Activated CD4-positive, alpha-beta memory T cell treated with anti-CD3 and anti-CD28 coated beads for 36 hours (primary cell): ENCODE measurements at regions not wholly inside any gene's neighbourhood (a gene's known extent, or its start where the extent isn't known, plus 50 kb on each side); places are given as distances from the start of the nearest gene placed in this dataset.
"Not testable (repeated sequence)": the region's sequence is repeated elsewhere in the genome, so short reads cannot be mapped to it uniquely, and the experiment has no call there.

Experiments used
- CTCF ChIA-PET: fragments of 350-600 bp; sonication (Branson Sonifier 250); formaldehyde crosslinking; loops from one replicate; lab custom pipeline; 2021; ENCODE audit warnings: antibody characterized with exemption, inconsistent platforms; lab: Charles Lee
- POLR2A ChIA-PET: fragments of 350-600 bp; sonication (Branson Sonifier 250); formaldehyde crosslinking; loops from one replicate; lab custom pipeline; 2021; ENCODE audit warnings: antibody characterized with exemption; lab: Charles Lee
- DNase-seq: peaks from one replicate; pipeline ENCODE4 v3.0.0-alpha.2; 2020
- H3K27ac Mint-ChIP-seq: one replicate; pipeline ENCODE4 v1.8.0; 2021; ENCODE audit warnings: mixed read lengths
- H3K27me3 Mint-ChIP-seq: one replicate; pipeline ENCODE4 v1.8.0; 2021; ENCODE audit warnings: mixed read lengths
- H3K36me3 Mint-ChIP-seq: one replicate; pipeline ENCODE4 v1.8.0; 2021; ENCODE audit warnings: mixed read lengths
- H3K4me1 Mint-ChIP-seq: one replicate; pipeline ENCODE4 v1.8.0; 2021; ENCODE audit warnings: low read depth, mixed read lengths
- H3K4me3 Mint-ChIP-seq: one replicate; pipeline ENCODE4 v1.8.0; 2021; ENCODE audit warnings: mild to moderate bottlenecking, mixed read lengths
- H3K9me3 Mint-ChIP-seq: one replicate; pipeline ENCODE4 v1.8.0; 2021; ENCODE audit warnings: mixed read lengths
- intact Hi-C: fragments of 100-400 bp; cut with micrococcal nuclease; formaldehyde crosslinking; loops from one replicate; pipeline ENCODE4 v1.15.1; 2023

DNA sequence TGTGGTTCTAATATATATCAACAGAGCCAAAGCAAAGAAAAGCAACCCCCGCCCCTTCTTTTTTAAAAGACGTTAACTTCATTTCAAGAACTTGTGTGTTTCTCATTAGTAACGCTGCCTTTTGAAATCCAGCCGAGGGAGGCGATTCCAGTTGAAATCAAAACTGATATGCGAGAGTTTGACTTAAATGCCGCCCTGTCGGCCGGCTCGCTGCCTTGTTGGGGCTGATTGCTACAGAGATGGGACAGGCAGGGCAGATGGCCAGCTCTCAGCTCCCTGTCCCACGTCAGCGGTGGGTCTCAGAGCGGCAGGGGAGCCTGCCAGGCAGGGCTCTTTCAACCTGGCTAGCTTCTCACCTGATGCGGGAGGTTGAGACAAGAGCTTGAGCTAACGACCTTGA lies 51.9 kb upstream of the ALX4 start:
- ChIA-PET POLR2A (no interaction called here), CTCF (no interaction called here)
- Mint-ChIP-seq H3K4me1 (no peaks in the 10 kb centered on the region), H3K27me3 (peaks cover 11% of the 10 kb centered on the region), H3K36me3 (no peaks in the 10 kb centered on the region), H3K4me3 (no peak overlapping the region), H3K27ac (no peak overlapping the region), H3K9me3 (peaks cover 4% of the 10 kb centered on the region)
- DNase-seq: no peak
- intact Hi-C loops: no loop called here

DNA sequence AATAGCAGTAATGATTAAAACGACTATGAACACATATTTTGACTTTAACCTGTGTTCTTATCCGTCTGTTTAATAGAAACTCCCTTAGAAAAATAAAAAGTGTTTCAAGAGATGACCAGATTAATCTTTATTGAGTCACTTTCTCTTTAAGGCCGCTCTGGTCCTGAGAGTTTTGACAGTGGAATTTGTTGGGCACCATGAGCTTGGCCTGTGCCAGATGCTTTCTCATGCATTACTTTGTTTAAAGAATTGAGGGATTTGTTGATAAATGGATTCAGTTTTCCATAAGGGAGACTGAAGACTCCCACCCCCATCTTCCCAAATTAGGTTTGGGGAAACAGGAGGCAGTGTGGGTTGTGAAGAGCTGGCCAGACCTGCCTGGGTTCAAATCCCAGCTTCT lies 53.2 kb upstream of the ALX4 start:
- Mint-ChIP-seq H3K27me3 (peaks cover 11% of the 10 kb centered on the region), H3K27ac (no peak overlapping the region), H3K9me3 (peaks cover 4% of the 10 kb centered on the region), H3K36me3 (no peaks in the 10 kb centered on the region), H3K4me1 (no peaks in the 10 kb centered on the region), H3K4me3 (no peak overlapping the region)
- CTCF ChIA-PET: interaction anchor here (0.7 kb wide), 1 partner anchor 9 kb away, joined by 3 read pairs; no protein-coding TSS in a partner anchor
- no peak for DNase-seq
- POLR2A ChIA-PET: no interaction called here
- intact Hi-C loops: no loop called here

DNA sequence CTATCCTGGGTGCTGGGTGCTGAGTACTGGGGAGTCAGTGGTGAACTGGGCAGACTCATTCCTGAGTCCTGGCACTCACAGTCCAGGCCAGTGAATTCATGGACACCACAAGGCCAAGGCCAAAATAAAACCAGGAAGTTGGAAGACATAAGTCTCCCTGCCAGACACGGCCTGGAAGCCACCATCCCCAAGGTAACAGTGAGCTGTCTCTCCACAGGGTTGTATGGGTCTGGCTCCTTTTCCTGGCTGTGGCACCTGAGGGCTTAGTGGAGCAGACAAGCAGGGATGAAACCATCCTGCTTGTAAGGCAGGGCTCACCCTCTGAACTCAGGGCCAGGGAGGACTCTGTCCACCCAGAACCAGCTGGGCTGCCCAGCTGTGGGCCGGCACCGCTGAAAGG lies 54.7 kb upstream of the ALX4 start:
- H3K4me3 Mint-ChIP-seq: no peak overlapping the region
- DNase-seq: no peak
- H3K9me3 Mint-ChIP-seq: peaks cover 4% of the 10 kb centered on the region
- H3K27me3 Mint-ChIP-seq: peaks cover 8% of the 10 kb centered on the region
- H3K27ac Mint-ChIP-seq: no peak overlapping the region
- H3K4me1 Mint-ChIP-seq: no peaks in the 10 kb centered on the region
- no peaks in the 10 kb centered on the region for H3K36me3 Mint-ChIP-seq
- ChIA-PET POLR2A (no interaction called here), CTCF (interaction anchor here (1.1 kb wide), 1 partner anchor 155 kb away, joined by 3 read pairs; no protein-coding TSS in a partner anchor)
- intact Hi-C loops: no loop called here

DNA sequence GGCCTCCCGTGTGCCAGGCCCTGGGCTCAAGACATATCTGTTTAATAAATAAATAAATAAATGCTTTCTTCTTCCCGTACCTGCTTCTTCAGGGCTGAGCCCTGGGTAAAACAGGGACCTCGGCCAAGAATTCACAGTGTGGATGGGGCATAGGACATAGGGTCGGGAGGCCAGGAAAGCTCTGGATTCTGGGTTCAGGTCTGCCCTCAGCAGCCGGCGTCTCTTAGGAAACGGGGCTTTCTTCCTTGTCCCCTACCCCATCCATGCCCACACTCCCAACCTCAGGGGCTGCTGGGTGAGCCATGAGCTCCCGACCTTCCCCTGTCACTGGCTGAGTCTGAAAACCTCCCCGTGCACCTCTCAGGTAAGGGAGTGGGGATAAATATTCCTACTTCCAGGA lies 55.7 kb upstream of the ALX4 start:
- DNase-seq: no peak
- POLR2A ChIA-PET: no interaction called here
- intact Hi-C loops: no loop called here
- Mint-ChIP-seq H3K27me3 (peaks cover 8% of the 10 kb centered on the region), H3K9me3 (peaks cover 4% of the 10 kb centered on the region), H3K4me3 (no peak overlapping the region), H3K36me3 (no peaks in the 10 kb centered on the region), H3K27ac (no peak overlapping the region), H3K4me1 (no peaks in the 10 kb centered on the region)
- CTCF ChIA-PET: no interaction called here

DNA sequence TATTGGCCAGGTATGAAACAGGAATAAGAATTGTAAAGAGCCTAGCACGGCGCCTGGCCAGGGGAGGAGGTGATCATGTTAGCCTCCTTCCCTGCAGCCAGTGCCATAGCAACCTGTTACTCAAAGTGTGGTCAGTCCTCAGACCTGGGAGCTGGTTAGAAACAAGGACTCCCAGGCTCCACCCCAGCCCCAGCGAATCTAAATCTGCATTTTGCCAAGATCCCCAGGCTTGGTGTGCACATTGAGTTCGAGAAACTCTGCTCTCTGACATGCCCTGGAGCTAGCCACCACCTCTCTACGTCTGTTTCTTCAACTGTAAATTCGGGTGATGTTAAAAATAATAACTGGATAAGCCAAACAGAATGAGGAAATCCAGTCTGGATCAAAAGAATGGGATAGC lies 56.1 kb upstream of the ALX4 start:
- Mint-ChIP-seq H3K4me3 (no peak overlapping the region), H3K4me1 (no peaks in the 10 kb centered on the region), H3K36me3 (no peaks in the 10 kb centered on the region), H3K27ac (no peak overlapping the region), H3K27me3 (peaks cover 8% of the 10 kb centered on the region), H3K9me3 (peaks cover 4% of the 10 kb centered on the region)
- no peak for DNase-seq
- intact Hi-C loops: no loop called here
- POLR2A ChIA-PET: no interaction called here
- CTCF ChIA-PET: no interaction called here

DNA sequence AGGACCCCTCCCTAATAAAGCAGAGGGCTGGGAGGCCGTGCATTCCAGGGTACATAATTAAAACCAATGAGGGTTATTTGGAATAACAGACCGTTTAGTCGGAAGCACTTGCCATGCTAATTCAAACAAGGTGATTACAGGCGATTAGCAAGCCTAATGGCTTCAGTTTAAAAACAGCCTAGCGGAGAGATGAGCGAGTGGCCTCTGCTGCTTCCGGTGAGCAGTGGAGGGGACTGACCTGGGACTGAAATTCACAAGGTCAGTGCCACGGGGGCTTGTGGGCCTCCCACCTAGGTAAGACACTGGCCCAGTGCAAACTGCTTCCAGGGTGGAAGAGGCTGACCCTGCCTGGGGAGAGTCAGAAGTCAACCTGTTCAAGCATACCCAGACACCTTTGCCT lies 56.8 kb upstream of the ALX4 start:
- no peak for DNase-seq
- peaks cover 4% of the 10 kb centered on the region for H3K9me3 Mint-ChIP-seq
- peaks cover 8% of the 10 kb centered on the region for H3K27me3 Mint-ChIP-seq
- intact Hi-C loops: no loop called here
- ChIA-PET POLR2A (no interaction called here), CTCF (no interaction called here)
- H3K27ac Mint-ChIP-seq: no peak overlapping the region
- no peak overlapping the region for H3K4me3 Mint-ChIP-seq
- H3K4me1 Mint-ChIP-seq: no peaks in the 10 kb centered on the region
- H3K36me3 Mint-ChIP-seq: no peaks in the 10 kb centered on the region

DNA sequence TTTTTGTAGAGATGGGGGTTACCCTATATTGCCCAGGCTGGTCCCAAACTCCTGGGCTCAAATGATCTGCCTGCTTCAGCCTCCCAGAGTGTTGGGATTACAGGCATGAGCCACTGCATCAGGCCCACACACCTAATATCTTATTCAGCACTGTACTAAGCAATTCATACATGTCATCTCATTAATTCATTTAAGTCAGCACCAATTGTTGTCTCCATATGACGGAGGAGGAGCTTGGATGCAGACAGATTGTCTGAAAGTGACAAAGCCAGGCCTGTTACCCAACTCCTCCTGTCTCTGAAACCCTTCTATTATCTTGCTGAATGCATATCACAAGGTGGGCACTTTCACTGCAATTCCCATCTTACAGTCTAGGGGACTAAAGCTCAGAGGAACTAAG lies 57.5 kb upstream of the ALX4 start:
- ChIA-PET POLR2A (interaction anchor here (0.6 kb wide), 1 partner anchor 1025 kb away, joined by 3 read pairs; no protein-coding TSS in a partner anchor), CTCF (no interaction called here)
- Mint-ChIP-seq H3K27ac (no peak overlapping the region), H3K4me3 (no peak overlapping the region), H3K4me1 (no peaks in the 10 kb centered on the region), H3K9me3 (peaks cover 4% of the 10 kb centered on the region), H3K36me3 (no peaks in the 10 kb centered on the region), H3K27me3 (peaks cover 6% of the 10 kb centered on the region)
- intact Hi-C loops: no loop called here
- DNase-seq: no peak

DNA sequence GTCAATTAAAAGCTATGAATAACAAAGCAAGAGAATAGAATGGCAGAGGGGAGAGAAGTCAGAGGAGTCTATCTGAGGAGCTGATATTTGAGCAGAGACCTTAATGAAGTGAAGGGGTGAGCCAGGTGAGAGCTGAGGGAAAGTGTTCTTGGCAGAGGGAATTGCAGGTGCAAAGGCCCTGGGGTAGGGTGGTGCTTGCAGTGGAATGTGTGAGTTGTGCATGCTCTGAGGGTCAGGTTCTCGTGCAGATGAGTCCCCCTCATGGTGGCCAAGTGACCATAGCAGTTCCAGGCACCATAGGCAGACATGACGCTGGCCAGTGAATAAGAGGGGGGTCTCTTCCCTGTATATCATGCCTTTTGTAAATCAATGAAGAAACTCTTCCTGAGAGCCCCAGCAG lies 58.9 kb upstream of the ALX4 start:
- no peak for DNase-seq
- CTCF ChIA-PET: no interaction called here
- no peak overlapping the region for H3K27ac Mint-ChIP-seq
- no peaks in the 10 kb centered on the region for H3K36me3 Mint-ChIP-seq
- H3K4me3 Mint-ChIP-seq: no peak overlapping the region
- H3K4me1 Mint-ChIP-seq: no peaks in the 10 kb centered on the region
- H3K27me3 Mint-ChIP-seq: peaks cover 3% of the 10 kb centered on the region
- intact Hi-C loops: no loop called here
- POLR2A ChIA-PET: no interaction called here
- no peaks in the 10 kb centered on the region for H3K9me3 Mint-ChIP-seq

DNA sequence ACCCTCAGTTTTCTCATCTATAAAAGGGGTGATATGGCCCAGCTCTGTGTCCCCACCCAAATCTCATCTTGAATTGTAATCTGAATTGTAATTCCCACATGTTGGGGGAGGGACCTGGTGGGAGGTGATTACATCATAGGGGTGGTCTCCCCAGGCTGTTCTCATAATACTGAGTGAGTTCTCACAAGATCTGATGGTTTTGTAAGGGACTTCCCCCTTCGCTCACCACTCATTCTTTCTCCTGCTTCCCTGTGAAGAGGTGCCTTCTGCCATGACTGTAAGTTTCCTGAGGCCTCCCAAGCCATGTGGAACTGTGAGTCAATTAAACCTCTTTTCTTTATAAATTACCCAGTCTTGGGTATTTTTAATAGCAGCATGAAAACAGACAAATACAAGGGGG lies 61.1 kb upstream of the ALX4 start:
- CTCF ChIA-PET: interaction anchor here (1.5 kb wide), 1 partner anchor 557 kb away, joined by 3 read pairs; no protein-coding TSS in a partner anchor
- DNase-seq, H3K36me3 Mint-ChIP-seq, intact Hi-C loops, H3K27me3 Mint-ChIP-seq, H3K27ac Mint-ChIP-seq, H3K4me1 Mint-ChIP-seq, POLR2A ChIA-PET, H3K4me3 Mint-ChIP-seq, H3K9me3 Mint-ChIP-seq: not testable (repeated sequence)

DNA sequence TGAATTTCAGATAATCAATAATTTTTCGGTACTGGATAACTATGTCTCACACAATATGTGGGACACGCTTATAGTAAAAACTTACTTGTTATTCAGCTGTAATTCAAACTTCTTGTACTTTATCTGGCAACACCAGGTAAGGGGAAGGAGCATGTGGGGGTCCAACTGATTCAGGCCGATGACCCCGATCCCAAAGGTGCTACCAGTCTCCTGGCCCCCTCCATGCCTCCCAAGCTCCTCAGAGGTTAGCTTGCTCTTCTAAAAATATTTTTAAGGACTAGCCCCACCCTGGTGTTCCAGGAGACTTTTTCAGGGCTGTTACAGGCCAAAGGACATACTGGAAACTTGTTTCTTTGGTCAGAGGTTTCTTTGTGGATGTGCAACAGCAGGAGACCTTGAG lies 61.8 kb upstream of the ALX4 start:
- no peak overlapping the region for H3K27ac Mint-ChIP-seq
- CTCF ChIA-PET: interaction anchor here (0.9 to 1.5 kb wide), 2 partner anchors 8 to 556 kb away, joined by 3 read pairs; no protein-coding TSS in a partner anchor
- no peaks in the 10 kb centered on the region for H3K4me1 Mint-ChIP-seq
- DNase-seq: no peak
- no peaks in the 10 kb centered on the region for H3K36me3 Mint-ChIP-seq
- intact Hi-C loops: no loop called here
- POLR2A ChIA-PET: no interaction called here
- H3K9me3 Mint-ChIP-seq: no peaks in the 10 kb centered on the region
- no peak overlapping the region for H3K4me3 Mint-ChIP-seq
- peaks cover under 1% of the 10 kb centered on the region for H3K27me3 Mint-ChIP-seq

DNA sequence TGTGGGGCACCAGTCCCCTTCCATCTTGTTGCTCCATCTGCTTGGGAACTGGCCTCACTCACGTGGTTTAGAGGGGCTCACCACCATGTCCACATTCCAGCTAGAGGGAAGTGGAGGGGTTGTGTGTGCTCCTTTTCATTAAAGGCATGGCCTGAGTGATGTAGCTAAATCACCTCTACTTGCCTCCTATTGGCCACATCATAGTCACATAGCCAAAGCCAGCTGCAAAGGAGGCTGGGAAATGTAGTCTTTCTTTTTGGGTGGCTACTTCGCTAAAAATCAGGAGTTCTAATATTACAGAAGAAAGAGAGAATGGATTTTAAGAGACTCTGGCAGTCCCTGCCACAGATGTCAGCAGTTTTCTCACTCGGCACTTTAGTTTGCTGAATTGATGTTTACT lies 63.0 kb upstream of the ALX4 start:
- POLR2A ChIA-PET: no interaction called here
- no peak overlapping the region for H3K4me3 Mint-ChIP-seq
- H3K9me3 Mint-ChIP-seq: peaks cover under 1% of the 10 kb centered on the region
- no peaks in the 10 kb centered on the region for H3K36me3 Mint-ChIP-seq
- intact Hi-C loops: no loop called here
- H3K27me3 Mint-ChIP-seq: no peaks in the 10 kb centered on the region
- H3K4me1 Mint-ChIP-seq: no peaks in the 10 kb centered on the region
- no peak overlapping the region for H3K27ac Mint-ChIP-seq
- CTCF ChIA-PET: no interaction called here
- DNase-seq: no peak

DNA sequence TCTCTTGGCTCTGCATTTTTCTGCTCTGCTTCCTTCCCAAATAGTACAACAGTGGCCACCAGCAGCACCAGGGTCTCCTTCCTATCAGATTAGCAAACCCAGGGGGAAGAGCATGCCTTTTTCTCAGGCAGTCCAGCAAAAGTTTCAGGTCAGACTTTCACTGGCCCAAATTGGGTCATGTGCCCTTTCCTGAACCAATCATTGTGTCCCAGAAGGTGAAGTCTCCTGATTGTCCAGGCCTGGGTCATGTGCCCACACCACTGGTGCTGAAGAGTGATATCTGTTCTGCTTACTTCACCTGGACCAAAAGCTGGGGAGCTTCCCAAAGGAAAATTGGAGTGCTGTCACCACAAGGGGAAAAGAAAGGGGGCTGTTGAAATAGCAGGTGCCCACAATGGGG lies 64.1 kb upstream of the ALX4 start:
- ChIA-PET POLR2A (no interaction called here), CTCF (no interaction called here)
- H3K4me3 Mint-ChIP-seq: no peak overlapping the region
- H3K36me3 Mint-ChIP-seq: no peaks in the 10 kb centered on the region
- H3K4me1 Mint-ChIP-seq: no peaks in the 10 kb centered on the region
- DNase-seq: no peak
- H3K9me3 Mint-ChIP-seq: peaks cover 3% of the 10 kb centered on the region
- H3K27ac Mint-ChIP-seq: no peak overlapping the region
- intact Hi-C loops: no loop called here
- H3K27me3 Mint-ChIP-seq: no peaks in the 10 kb centered on the region

DNA sequence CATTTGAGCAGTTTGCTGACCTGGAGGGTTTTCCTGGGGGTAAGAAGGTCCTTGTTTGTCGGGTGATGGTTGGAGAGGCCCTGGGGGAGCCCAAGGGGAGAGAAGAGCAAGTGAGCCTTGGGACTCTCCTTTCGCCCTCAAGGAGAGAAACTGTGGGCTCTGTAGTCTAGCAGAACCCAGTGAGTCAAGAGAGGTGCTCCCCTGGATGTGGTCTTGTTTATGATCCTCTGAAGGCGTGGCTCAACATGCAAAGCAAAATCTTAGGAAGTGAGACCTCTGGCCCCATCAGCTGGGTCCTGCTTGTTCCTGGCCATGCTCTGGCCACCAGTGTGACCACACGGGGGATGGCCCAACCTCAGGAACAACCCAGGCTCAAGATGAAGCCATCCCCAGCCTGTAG lies 66.5 kb upstream of the ALX4 start:
- Mint-ChIP-seq H3K4me1 (no peaks in the 10 kb centered on the region), H3K9me3 (peaks cover 3% of the 10 kb centered on the region), H3K36me3 (no peaks in the 10 kb centered on the region), H3K4me3 (no peak overlapping the region), H3K27ac (no peak overlapping the region), H3K27me3 (peaks cover 5% of the 10 kb centered on the region)
- intact Hi-C loops: no loop called here
- ChIA-PET CTCF (no interaction called here), POLR2A (no interaction called here)
- no peak for DNase-seq
